ENCODE measurements at regions not wholly inside any gene's neighbourhood (a gene's known extent, or its start where the extent isn't known, plus 50 kb on each side); places are given as distances from the start of the nearest gene placed in this dataset.

- no peak for TF ChIP-seq POLR2AphosphoS2 (conservative IDR thresholded peaks at IDR 0.05; ENCODE audit: low read length)
- TF ChIP-seq HDAC2 (IDR thresholded peaks at IDR 0.05): no peak
- no peak for TF ChIP-seq ZFP36 (IDR thresholded peaks at IDR 0.05; ENCODE audit: borderline replicate concordance, partially characterized antibody)
- TF ChIP-seq CBX8 (IDR thresholded peaks at IDR 0.05): no peak
- no peak for TF ChIP-seq CTCF (IDR thresholded peaks at IDR 0.05)
- no peak for TF ChIP-seq POLR2A (IDR thresholded peaks at IDR 0.05; ENCODE audit: low read length)
- no peak for TF ChIP-seq KDM5A (IDR thresholded peaks at IDR 0.05)
- TF ChIP-seq RARB (CRISPR knock-in tag; IDR thresholded peaks at IDR 0.05): no peak
- TF ChIP-seq, protein P1, sequence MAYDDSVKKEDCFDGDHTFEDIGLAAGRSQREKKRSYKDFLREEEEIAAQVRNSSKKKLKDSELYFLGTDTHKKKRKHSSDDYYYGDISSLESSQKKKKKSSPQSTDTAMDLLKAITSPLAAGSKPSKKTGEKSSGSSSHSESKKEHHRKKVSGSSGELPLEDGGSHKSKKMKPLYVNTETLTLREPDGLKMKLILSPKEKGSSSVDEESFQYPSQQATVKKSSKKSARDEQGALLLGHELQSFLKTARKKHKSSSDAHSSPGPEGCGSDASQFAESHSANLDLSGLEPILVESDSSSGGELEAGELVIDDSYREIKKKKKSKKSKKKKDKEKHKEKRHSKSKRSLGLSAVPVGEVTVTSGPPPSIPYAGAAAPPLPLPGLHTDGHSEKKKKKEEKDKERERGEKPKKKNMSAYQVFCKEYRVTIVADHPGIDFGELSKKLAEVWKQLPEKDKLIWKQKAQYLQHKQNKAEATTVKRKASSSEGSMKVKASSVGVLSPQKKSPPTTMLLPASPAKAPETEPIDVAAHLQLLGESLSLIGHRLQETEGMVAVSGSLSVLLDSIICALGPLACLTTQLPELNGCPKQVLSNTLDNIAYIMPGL (CRISPR knock-in tag; IDR thresholded peaks at IDR 0.05; ENCODE audit: borderline replicate concordance): no peak
- TF ChIP-seq KDM1A (IDR thresholded peaks at IDR 0.05; ENCODE audit: low read depth): no peak
Observed at GRCh38 chr1:110264430-110264829, 54.3 kb downstream of the KCNC4 start.

Measured in A549 (cell line).